HG02870 (cell line): ENCODE measurements at regions not wholly inside any gene's neighbourhood (a gene's known extent, or its start where the extent isn't known, plus 50 kb on each side); places are given as distances from the start of the nearest gene placed in this dataset.
"Not testable (repeated sequence)": the region's sequence is repeated elsewhere in the genome, so short reads cannot be mapped to it uniquely, and the experiment has no call there.

Experiments used
- ATAC-seq: cut with Tn5 transposase; IDR thresholded peaks from one replicate; pipeline ENCODE4 v1.9.1; 2021; ENCODE audit warnings: mild to moderate bottlenecking, moderate library complexity; ENCODE audit not compliant: unreplicated experiment

GRCh38 chr2:110291909-110292579, 79.7 kb upstream of the MTLN start:
- not testable (repeated sequence) for ATAC-seq

DNA sequence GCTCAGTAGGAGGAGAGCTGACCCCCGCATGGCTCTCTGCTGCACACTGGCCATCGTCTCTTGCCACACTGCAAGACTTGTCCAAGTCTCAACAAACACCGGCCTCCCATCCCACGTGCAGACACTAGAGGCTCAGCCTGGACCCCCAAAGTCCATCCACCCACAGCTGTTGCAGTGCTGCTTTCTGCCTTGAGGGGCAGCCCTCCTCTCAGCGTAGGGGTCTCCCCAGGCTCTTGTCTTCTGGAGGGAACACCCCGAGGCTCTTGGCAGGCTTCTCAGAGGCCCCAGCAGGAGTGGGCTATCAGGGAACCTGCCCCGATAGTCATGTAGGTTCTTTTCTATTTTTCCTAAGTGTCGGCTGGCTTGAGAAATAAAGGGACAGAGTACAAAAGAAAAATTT, 75.5 kb upstream of the MTLN start:
- not testable (repeated sequence) for ATAC-seq

GRCh38 chr2:110287253-110287652, 74.9 kb upstream of the MTLN start:
- not testable (repeated sequence) for ATAC-seq

DNA sequence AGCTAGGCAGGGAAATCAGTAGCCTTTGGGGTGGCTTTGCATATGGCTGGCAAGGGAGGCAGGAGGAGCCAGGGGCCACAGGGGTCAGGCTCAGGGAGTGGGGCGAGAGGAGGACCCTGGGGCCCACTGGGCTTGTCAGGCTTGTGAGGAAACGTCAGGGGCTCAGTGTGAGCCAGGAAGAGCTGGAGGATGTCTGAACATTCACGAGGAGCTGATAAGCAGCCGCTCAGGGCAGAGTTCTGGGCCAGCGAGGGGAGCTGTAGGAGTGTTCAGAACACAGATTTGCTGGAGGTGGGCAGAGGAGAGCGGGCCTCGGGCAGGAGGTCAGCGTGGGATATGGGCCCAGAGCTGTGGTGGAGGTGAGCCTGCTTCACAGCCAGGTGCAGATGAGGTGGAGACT, 72.7 kb upstream of the MTLN start:
- not testable (repeated sequence) for ATAC-seq

DNA sequence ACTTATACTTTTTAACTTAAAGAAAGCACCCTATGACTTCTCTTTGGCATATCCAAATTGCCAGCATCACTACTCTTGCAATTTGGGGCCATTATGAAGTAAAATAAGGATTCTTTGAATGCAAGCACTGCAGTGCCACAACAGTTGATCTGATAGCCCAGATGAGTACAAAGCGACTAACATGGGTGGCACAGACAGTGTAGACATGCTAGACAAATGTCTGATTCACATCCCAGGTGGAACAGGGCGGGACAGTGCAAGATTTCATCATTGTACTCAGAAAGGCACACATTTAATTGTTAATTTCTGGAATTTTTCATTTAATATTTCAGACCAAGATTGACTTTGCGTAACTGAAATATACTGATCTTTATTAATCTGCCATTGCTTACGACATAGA, 68.5 kb upstream of the MTLN start:
- not testable (repeated sequence) for ATAC-seq

DNA sequence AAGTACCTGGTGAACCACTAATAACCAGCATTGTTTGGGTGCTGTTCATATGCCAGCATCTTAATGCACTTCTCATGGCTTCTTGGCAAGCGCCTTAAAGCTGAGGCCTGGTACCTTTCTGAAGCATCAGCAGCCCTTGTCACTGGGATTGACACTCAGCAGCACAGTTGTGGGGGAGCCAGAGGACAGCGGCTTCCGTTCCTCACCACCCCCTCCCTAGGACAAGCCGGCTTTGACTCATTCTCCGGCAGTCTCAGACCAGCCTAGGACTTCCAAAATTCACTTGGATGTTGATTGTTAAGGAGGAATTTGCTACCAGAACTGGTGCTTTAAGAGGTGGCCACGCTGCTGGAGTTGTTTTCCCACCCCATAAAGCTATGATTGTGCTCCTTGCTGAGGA, 64.7 kb upstream of the MTLN start:
- ATAC-seq, result not testable (repeated sequence)

- ATAC-seq, result not testable (repeated sequence)
Observed at GRCh38 chr2:110276092-110276491, 63.7 kb upstream of the MTLN start.

GRCh38 chr2:110269674-110270073, 57.3 kb upstream of the MTLN start:
- ATAC-seq, result not testable (repeated sequence)

DNA sequence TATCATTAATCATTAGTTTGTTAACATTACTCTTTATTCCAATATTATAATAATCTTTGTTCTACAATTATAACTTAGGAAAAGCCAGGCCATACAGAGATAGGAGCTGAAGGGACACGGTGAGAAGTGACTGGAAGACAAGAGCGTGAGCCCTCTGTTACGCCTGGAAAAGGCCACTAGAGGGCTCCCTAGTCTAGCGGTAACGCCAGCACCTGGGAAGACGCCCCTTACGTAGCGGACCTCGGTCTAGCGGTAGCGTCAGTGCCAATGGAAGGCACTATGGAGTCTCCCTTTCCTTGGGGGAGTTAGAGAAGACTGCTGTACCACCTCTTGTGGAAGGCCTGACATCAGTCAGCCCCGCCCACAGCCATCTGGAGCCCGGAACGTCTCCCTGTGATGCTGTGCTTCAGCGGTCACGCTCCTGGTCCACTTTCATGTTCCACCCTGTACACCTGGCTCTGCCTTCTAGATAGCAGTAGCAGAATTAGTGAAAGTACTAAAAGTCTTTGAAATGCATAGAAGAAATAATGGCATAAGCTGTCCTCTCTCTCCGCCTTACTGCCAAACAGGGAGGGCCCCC, 55.6 kb upstream of the MTLN start:
- peak; percentile 87 for ATAC-seq

GRCh38 chr2:110264804-110265203, 52.5 kb upstream of the MTLN start:
- ATAC-seq, result not testable (repeated sequence)

GRCh38 chr2:110264076-110264681, 51.8 kb upstream of the MTLN start:
- not testable (repeated sequence) for ATAC-seq

GRCh38 chr2:110263462-110263861, 51.1 kb upstream of the MTLN start:
- ATAC-seq, result not testable (repeated sequence)
